HEK293 (cell line): ENCODE measurements at regions not wholly inside any gene's neighbourhood (a gene's known extent, or its start where the extent isn't known, plus 50 kb on each side); places are given as distances from the start of the nearest gene placed in this dataset.

Experiments used
- KLF16 ChIP-seq: fragments of 450-650 bp; formaldehyde crosslinking; IDR thresholded peaks from 2 replicates; pipeline ENCODE4 v1.5.1; 2017; ENCODE audit warnings: missing biosample characterization, missing genetic modification characterization
- SETDB1 ChIP-seq: IDR thresholded peaks from one replicate; pipeline ENCODE4 v1.6.1; 2017; ENCODE audit warnings: mild to moderate bottlenecking, low read length, moderate library complexity, mixed read lengths; ENCODE audit not compliant: insufficient read length
- ZFP37 ChIP-seq: fragments of 450-650 bp; formaldehyde crosslinking; IDR thresholded peaks from 2 replicates; pipeline ENCODE4 v1.5.1; 2016; ENCODE audit warnings: missing biosample characterization, missing genetic modification characterization
- ZNF549 ChIP-seq: fragments of 450-650 bp; IDR thresholded peaks from 2 replicates; pipeline ENCODE4 v1.5.1; 2018; ENCODE audit warnings: missing biosample characterization, missing genetic modification characterization, mild to moderate bottlenecking, inconsistent platforms, moderate library complexity
- ZNF560 ChIP-seq: fragments of 450-650 bp; formaldehyde crosslinking; IDR thresholded peaks from 2 replicates; pipeline ENCODE4 v1.5.1; 2017; ENCODE audit warnings: missing biosample characterization, missing genetic modification characterization, borderline replicate concordance
- ZNF747 ChIP-seq: fragments of 450-650 bp; formaldehyde crosslinking; IDR thresholded peaks from 2 replicates; pipeline ENCODE4 v1.5.1; 2016; ENCODE audit warnings: missing biosample characterization, missing genetic modification characterization
- TF ChIP-seq, protein P1 (sequence below): fragments of 450-650 bp; formaldehyde crosslinking; IDR thresholded peaks from 2 replicates; pipeline ENCODE4 v1.5.1; 2016; ENCODE audit warnings: missing biosample characterization, missing genetic modification characterization
- TF ChIP-seq, protein P2 (sequence below): fragments of 450-650 bp; formaldehyde crosslinking; IDR thresholded peaks from 2 replicates; pipeline ENCODE4 v1.5.1; 2017; ENCODE audit warnings: missing biosample characterization, missing genetic modification characterization
- TF ChIP-seq, protein P3 (sequence below): fragments of 450-650 bp; formaldehyde crosslinking; IDR thresholded peaks from 2 replicates; pipeline ENCODE4 v1.5.1; 2016; ENCODE audit warnings: missing biosample characterization, missing genetic modification characterization
- TF ChIP-seq, protein P4 (sequence below): fragments of 450-650 bp; formaldehyde crosslinking; IDR thresholded peaks from 2 replicates; pipeline ENCODE4 v1.5.1; 2016; ENCODE audit warnings: missing biosample characterization, missing genetic modification characterization

DNA sequence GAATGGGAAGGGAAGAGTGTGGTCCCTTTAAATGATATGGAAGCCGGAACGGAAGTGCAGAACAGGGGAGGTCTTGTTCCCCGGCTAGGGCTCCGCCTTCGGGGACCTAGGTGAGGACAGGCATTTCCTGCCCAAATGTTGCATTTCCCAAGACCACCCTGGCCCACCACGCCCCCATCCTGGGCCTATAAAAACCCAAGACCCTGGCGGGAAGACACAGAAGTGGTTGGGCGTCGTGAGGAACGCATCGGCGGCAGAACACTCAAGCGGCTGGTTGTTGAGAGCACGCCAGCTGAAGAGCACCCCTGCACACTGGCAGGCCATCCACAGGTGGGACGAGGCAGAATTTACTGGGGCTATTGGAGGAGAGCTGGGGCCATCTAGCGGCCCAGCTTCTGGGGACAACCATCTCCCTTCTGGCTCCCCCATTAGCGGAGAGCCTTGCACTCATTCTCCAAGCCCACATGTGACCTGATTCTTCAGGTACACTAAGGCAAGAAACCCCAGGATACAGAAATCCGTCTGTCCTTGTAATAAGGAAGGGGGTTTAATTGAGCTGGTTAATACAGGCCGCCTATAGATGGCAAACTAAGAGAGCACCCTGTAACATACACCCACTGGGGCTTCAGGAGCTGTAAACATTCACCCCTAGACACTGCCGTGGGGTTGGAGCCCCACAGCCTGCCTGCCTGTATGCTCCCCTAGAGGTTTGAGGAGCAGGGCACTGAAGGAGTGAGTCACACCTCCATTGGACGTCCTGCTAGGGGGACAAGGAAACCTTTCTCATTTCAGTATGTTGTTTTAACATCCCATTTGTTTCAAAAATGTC, 1327.9 kb downstream of the BRINP3 start:
- TF ChIP-seq, protein P1, sequence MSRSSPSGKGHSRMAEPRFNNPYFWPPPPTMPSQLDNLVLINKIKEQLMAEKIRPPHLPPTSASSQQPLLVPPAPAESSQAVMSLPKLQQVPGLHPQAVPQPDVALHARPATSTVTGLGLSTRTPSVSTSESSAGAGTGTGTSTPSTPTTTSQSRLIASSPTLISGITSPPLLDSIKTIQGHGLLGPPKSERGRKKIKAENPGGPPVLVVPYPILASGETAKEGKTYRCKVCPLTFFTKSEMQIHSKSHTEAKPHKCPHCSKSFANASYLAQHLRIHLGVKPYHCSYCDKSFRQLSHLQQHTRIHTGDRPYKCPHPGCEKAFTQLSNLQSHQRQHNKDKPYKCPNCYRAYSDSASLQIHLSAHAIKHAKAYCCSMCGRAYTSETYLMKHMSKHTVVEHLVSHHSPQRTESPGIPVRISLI (tag by site-specific recombination) = no peak
- TF ChIP-seq KLF16 (tag by site-specific recombination) (no peak), ZNF747 (tag by site-specific recombination) (no peak), ZNF560 (tag by site-specific recombination) (no peak), SETDB1 (no peak), ZFP37 (no peak), ZNF549 (tag by site-specific recombination) (no peak)
- TF ChIP-seq, protein P2, sequence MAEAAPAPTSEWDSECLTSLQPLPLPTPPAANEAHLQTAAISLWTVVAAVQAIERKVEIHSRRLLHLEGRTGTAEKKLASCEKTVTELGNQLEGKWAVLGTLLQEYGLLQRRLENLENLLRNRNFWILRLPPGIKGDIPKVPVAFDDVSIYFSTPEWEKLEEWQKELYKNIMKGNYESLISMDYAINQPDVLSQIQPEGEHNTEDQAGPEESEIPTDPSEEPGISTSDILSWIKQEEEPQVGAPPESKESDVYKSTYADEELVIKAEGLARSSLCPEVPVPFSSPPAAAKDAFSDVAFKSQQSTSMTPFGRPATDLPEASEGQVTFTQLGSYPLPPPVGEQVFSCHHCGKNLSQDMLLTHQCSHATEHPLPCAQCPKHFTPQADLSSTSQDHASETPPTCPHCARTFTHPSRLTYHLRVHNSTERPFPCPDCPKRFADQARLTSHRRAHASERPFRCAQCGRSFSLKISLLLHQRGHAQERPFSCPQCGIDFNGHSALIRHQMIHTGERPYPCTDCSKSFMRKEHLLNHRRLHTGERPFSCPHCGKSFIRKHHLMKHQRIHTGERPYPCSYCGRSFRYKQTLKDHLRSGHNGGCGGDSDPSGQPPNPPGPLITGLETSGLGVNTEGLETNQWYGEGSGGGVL = no peak
- TF ChIP-seq, protein P3, sequence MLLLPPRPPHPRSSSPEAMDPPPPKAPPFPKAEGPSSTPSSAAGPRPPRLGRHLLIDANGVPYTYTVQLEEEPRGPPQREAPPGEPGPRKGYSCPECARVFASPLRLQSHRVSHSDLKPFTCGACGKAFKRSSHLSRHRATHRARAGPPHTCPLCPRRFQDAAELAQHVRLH = no peak
- TF ChIP-seq, protein P4, sequence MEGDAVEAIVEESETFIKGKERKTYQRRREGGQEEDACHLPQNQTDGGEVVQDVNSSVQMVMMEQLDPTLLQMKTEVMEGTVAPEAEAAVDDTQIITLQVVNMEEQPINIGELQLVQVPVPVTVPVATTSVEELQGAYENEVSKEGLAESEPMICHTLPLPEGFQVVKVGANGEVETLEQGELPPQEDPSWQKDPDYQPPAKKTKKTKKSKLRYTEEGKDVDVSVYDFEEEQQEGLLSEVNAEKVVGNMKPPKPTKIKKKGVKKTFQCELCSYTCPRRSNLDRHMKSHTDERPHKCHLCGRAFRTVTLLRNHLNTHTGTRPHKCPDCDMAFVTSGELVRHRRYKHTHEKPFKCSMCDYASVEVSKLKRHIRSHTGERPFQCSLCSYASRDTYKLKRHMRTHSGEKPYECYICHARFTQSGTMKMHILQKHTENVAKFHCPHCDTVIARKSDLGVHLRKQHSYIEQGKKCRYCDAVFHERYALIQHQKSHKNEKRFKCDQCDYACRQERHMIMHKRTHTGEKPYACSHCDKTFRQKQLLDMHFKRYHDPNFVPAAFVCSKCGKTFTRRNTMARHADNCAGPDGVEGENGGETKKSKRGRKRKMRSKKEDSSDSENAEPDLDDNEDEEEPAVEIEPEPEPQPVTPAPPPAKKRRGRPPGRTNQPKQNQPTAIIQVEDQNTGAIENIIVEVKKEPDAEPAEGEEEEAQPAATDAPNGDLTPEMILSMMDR (tag by site-specific recombination) = no peak
